ENCODE measurements at regions not wholly inside any gene's neighbourhood (a gene's known extent, or its start where the extent isn't known, plus 50 kb on each side); places are given as distances from the start of the nearest gene placed in this dataset.
A peak's percentile ranks its signal among the peaks of the same experiment; 100 is the strongest.

DNA sequence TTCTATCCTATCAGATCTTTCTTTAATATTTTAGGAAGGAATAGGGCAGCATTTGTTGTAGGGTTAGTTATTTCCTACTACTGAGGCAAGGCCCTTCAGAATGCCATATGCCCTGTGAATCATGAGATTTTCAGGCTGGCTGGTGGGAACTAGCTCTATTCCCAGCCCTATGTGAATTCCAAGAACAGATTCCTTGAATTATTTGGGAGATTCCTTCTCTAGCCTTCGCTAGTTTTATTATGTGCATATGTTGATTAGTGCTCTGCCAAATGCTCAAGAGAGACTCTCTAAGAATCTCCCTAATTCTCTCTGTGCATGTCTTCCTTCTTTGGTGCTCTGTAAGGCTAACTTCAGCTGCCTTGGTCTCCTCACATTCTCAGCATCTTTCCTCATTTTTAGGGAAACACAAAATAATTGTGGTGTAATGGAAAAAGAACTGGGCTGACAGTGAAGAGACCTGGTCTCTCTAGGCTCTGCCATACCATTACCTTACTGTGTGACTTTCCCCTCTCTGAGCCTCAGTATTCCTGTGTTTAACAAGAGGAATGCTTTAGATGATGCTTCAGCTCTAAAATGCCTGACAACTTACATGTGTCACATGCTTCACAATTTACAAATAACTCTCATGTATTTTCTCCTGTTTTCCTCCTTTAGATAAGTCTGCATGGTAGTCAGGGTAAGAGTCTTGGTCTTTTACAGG, 79.7 kb downstream of the VMA21 start:
- FAIRE-seq = no peak
- DNase-seq (ENCODE audit: low spot score) = no peak

DNA sequence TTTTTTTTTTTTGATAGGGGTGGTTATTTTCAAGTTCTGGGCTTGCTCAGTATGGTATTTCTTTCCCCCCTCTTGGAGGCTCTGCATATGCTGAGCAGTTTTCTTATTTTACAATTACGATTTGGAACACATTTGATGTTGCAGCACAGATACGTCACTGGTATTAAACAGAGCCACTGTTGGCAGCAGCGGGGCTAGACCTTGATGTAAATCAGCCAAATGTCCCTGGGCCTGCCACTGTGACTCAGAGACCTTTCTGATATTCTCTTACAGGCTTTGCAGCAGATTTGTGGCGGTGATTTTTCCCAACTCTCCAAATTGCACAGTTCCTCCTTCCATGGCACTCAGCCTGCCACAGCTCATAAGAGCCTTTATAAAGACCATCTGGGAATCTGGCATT, 81.1 kb downstream of the VMA21 start:
- no peak for FAIRE-seq
- no peak for DNase-seq (ENCODE audit: low spot score)

DNA sequence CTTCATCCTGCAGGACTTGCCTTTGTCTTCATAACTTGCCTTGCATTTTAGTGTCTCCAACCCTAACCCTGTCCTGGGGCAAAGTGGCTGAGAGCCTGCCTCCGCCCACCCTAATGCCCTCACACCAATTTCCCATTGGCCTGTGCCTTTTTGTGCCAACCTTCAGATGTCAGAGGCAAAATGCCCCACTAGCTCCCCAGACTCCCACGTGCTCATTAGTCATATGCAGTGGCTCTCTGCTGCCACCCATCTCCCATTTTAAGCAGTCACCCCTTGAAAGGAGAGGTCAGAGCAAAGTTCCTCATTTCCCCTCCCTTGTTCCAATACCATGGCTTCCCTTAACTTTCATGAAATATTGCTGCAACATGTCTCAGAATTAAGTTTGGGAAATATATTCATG, 74.8 kb upstream of the PASD1 start:
- no peak for FAIRE-seq

DNA sequence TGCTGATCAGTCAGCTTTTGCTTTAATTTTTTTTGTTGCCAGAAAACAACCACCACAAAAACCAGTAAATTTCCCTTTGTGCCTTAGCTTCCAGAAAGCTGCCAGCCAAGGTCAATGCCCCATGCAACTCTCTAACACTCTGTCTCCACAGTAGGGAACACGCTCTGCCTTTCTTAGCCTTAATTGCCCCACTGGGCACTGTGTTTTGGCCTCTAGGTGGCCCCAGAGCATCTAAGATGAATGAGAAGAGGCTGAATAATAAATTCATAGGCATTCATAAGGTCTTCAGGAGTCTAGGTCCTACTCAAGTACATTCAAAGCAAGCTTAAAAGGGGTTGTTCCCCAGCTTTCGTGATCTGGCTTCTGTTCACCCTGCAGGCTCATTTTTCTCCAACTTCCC, 57.7 kb upstream of the PASD1 start:
- DNase-seq (ENCODE audit: low spot score) (peak; percentile 4), FAIRE-seq (no peak)

More for the DNA sequence above, 74.8 kb upstream of the PASD1 start:
- peak; percentile 3 for DNase-seq (ENCODE audit: low spot score)

DNA sequence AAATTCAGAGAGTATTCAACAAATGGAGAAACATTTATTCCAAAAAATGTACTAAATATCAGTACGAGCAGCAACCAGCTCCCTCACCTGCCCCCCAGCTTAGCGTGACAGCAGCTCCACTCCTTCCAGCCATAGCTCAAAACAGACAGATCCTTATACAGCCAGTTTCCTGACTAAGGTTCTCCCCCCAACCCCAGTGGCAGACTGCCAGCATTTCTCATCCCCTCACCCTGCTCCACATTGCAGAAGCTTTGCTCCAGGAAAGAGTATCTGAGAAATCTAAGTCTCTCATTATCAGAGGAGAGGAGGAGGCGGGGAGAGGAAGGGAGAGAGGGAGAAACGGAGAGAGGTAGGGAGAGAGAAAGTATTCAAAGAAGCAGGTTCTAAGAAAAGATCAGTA, 53.3 kb upstream of the PASD1 start:
- DNase-seq (ENCODE audit: low spot score) (no peak), FAIRE-seq (no peak)

DNA sequence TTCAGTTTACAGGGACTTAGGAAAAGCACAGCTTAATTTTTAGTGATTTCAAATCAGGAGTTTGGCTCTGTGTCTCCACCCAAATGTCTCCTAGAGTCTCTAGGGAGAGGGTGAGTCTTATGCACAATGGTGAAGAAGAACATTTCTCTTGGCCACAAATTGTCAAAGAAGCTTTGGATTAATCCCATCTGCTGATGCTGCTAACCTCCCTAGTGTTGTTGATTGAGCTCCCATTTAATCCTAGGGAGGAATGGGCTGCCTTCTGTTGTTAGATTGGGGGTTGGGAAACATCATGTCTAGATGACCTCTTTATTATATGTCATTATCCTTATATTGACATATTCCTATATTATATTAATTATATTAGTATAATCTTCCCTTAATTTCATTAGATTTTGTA, 50.0 kb upstream of the PASD1 start:
- no peak for DNase-seq (ENCODE audit: low spot score)
- FAIRE-seq = no peak
